IMR-90 (cell line): ENCODE measurements at regions not wholly inside any gene's neighbourhood (a gene's known extent, or its start where the extent isn't known, plus 50 kb on each side); places are given as distances from the start of the nearest gene placed in this dataset.
"Not testable (repeated sequence)": the region's sequence is repeated elsewhere in the genome, so short reads cannot be mapped to it uniquely, and the experiment has no call there.

Source experiments
- MXI1 ChIP-seq: IDR thresholded peaks from 2 replicates; pipeline ENCODE4 v1.6.1; 2012; ENCODE audit warnings: low read depth, mild to moderate bottlenecking, low read length, moderate library complexity, borderline replicate concordance
- POLR2A ChIP-seq: IDR thresholded peaks from 2 replicates; pipeline ENCODE4 v1.6.1; 2012; ENCODE audit warnings: mild to moderate bottlenecking, low read depth, low read length
- SMC3 ChIP-seq: fragments of 150-350 bp; IDR thresholded peaks from 2 replicates; pipeline ENCODE4 v1.6.1; 2016; ENCODE audit warnings: low read depth, mild to moderate bottlenecking, antibody characterized with exemption, low read length, moderate library complexity
- TF ChIP-seq, protein P1 (sequence below): conservative IDR thresholded peaks from 2 replicates; pipeline ENCODE4 v1.5.1; 2012; ENCODE audit warnings: mild to moderate bottlenecking, low read depth, low read length, improper control_type of control experiment
- TF ChIP-seq, protein P2 (sequence below): fragments of 150-350 bp; IDR thresholded peaks from 2 replicates; pipeline ENCODE4 v1.6.1; 2017; ENCODE audit warnings: mild to moderate bottlenecking, antibody characterized with exemption, low read length, low read depth

DNA sequence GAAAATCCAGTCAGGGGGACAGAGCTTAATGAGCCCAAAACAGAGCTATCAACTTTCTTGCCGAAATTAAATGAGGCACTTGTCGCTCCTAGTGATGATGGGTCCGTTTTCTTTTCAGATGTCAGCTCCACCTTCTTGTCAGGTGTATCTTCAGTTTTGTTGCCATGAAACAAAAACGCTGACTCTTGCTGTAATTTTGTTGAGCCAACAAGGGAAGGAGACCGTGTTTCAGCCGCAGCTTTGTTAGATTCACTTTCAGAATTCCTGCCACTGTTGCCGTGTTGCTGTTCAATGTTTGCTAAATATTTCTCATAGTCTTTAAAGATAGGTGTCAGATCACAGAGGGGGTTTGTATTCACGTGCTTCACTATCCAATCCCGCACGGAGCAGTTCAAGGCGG is 316.6 kb upstream of the CDH18 start:
- not testable (repeated sequence) for TF ChIP-seq POLR2A, SMC3, MXI1
- TF ChIP-seq, protein P1, sequence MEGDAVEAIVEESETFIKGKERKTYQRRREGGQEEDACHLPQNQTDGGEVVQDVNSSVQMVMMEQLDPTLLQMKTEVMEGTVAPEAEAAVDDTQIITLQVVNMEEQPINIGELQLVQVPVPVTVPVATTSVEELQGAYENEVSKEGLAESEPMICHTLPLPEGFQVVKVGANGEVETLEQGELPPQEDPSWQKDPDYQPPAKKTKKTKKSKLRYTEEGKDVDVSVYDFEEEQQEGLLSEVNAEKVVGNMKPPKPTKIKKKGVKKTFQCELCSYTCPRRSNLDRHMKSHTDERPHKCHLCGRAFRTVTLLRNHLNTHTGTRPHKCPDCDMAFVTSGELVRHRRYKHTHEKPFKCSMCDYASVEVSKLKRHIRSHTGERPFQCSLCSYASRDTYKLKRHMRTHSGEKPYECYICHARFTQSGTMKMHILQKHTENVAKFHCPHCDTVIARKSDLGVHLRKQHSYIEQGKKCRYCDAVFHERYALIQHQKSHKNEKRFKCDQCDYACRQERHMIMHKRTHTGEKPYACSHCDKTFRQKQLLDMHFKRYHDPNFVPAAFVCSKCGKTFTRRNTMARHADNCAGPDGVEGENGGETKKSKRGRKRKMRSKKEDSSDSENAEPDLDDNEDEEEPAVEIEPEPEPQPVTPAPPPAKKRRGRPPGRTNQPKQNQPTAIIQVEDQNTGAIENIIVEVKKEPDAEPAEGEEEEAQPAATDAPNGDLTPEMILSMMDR, result not testable (repeated sequence)
- TF ChIP-seq, protein P2, sequence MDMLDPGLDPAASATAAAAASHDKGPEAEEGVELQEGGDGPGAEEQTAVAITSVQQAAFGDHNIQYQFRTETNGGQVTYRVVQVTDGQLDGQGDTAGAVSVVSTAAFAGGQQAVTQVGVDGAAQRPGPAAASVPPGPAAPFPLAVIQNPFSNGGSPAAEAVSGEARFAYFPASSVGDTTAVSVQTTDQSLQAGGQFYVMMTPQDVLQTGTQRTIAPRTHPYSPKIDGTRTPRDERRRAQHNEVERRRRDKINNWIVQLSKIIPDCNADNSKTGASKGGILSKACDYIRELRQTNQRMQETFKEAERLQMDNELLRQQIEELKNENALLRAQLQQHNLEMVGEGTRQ, result not testable (repeated sequence)
